GM23338 (cell line): ENCODE measurements at regions not wholly inside any gene's neighbourhood (a gene's known extent, or its start where the extent isn't known, plus 50 kb on each side); places are given as distances from the start of the nearest gene placed in this dataset.

Experiments used
- CTCF ChIP-seq, 2 experiments: fragments of 200-600 bp in 1 of 2; sonication (generic) in 1 of 2; conservative IDR thresholded peaks; 2 replicates each; pipeline versions ENCODE4 v1.5.1 to v1.6.1; 2016 to 2017; ENCODE audit warnings: antibody characterized with exemption in 2 of 2, low read depth in 2 of 2, mild to moderate bottlenecking in 2 of 2, moderate library complexity in 1 of 2
- EZH2 ChIP-seq: fragments of 200-600 bp; sonication (generic); IDR thresholded peaks from one replicate; pipeline ENCODE4 v1.8.0; 2017; ENCODE audit warnings: antibody characterized with exemption, mild to moderate bottlenecking, low read depth; ENCODE audit not compliant: unreplicated experiment
- POLR2AphosphoS5 ChIP-seq: IDR thresholded peaks from 2 replicates; pipeline ENCODE4 v1.6.1; 2016; ENCODE audit warnings: antibody characterized with exemption, low read depth
- REST ChIP-seq: IDR thresholded peaks from one replicate; pipeline ENCODE4 v1.6.1; 2018; ENCODE audit warnings: antibody characterized with exemption; ENCODE audit not compliant: unreplicated experiment

- no peak for TF ChIP-seq CTCF (conservative IDR thresholded peaks at IDR 0.05; ENCODE audit: low read depth in 2 of 2)
- no peak for TF ChIP-seq POLR2AphosphoS5
- TF ChIP-seq REST: no peak
- no peak for TF ChIP-seq EZH2
Measured at GRCh38 chr18:29271501-29271900, 1094.6 kb upstream of the CDH2 start.
